ENCODE measurements at regions not wholly inside any gene's neighbourhood (a gene's known extent, or its start where the extent isn't known, plus 50 kb on each side); places are given as distances from the start of the nearest gene placed in this dataset.

DNA sequence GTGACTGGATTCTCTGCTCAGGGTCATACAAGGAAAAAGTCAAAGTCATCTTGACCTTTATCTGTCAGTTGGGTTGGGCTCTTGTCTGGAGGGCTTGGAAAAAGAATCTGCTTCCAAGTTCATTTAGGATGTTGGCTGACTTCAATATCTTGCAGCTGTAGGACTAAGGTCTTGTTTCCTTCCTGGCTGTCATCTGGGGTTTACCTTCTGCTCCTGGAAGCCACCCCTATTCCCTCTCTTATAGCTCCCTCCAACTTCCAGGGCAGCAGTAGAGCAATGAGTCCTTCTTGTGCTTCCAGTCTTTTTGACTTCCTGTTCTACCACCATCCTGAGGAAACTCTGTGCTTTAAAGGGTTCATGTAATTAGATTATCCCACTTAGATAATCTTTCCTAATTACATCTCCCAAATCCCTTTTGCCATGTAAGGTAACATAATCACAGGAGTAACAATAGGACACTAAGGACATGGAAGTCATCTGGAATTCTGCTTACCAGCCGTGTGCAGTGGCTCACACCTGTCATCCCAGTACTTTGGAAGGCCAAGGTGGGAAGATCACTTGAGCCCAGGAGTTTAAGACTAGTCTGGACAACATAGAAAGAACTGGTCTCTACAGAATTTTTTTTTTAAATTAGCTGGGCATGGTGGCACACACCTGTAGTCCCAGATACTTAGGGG, 170.7 kb upstream of the KITLG start:
- H3K27ac Mint-ChIP-seq: no peak overlapping the region
- intact Hi-C loops (cut with micrococcal nuclease): no loop called here

DNA sequence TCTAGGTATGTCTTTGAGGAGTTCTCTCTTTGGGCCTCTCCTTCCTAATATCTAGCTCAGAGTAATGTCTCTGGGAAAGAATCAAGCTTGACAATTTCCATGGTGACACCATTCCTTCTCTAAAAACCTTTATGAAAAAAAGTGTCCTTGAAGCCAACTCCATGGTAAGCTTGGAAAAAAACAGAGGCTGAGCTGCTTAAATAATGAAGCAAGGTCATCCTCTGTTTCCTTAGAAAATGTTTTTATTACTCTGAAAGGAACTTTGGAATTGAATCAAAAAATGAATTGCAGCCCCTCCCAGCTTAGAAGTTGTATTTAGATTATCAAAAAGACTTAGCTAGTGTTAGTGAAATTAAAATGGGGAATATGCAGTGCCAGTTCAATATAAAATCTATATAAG, 166.1 kb upstream of the KITLG start:
- H3K36me3 Mint-ChIP-seq: no peaks in the 10 kb centered on the region

More for the DNA sequence above, 170.7 kb upstream of the KITLG start:
- Mint-ChIP-seq H3K4me3 (no peak overlapping the region), H3K36me3 (no peaks in the 10 kb centered on the region), H3K9me3 (peaks cover 0 to 3% (median 0%) of the 10 kb centered on the region in 7 donors), H3K4me1 (no peaks in the 10 kb centered on the region), H3K27me3 (ENCODE audit: low read depth in 3 of 3) (peaks cover 1 to 2% (median 2%) of the 10 kb centered on the region in 3 donors)
- Histone ChIP-seq H3K27me3 (ENCODE audit: control insufficient read depth in 2 of 2, insufficient read depth in 2 of 2, low read length in 2 of 2) (no peaks in the 10 kb centered on the region), H3K27ac (ENCODE audit: low read depth in 1 of 2, low read length in 2 of 2) (no peak overlapping the region), H3K4me2 (replicated peaks; ENCODE audit: extremely low read depth, low read length, poor library complexity, severe bottlenecking) (no peak overlapping the region), H2AFZ (ENCODE audit: insufficient read depth, low read depth, low read length, poor library complexity, severe bottlenecking) (no peak overlapping the region), H3K9ac (ENCODE audit: insufficient read depth, low read length, poor library complexity, severe bottlenecking) (no peak overlapping the region), H3K79me2 (ENCODE audit: insufficient read depth, low read length) (no peaks in the 10 kb centered on the region), H3K4me3 (replicated peaks in 1 of 3; ENCODE audit: low read depth in 2 of 3, low read length in 3 of 3) (no peak overlapping the region), H3K9me3 (replicated peaks in 1 of 2; ENCODE audit: control insufficient read depth in 1 of 2, insufficient read depth in 1 of 2, low read length in 2 of 2) (no peaks in the 10 kb centered on the region), H3K36me3 (replicated peaks in 1 of 2; ENCODE audit: control insufficient read depth in 1 of 2, insufficient read depth in 2 of 2, low read length in 2 of 2) (no peaks in the 10 kb centered on the region), H4K20me1 (ENCODE audit: insufficient read depth, low read length) (no peaks in the 10 kb centered on the region), H3K4me1 (ENCODE audit: control insufficient read depth in 1 of 2, insufficient read depth in 2 of 2, low read length in 2 of 2) (no peaks in the 10 kb centered on the region)
- 100% methylated on average over 1 of the region's 1 CpG for WGBS (ENCODE audit: insufficient coverage)
- no peak for DNase-seq
- TF ChIP-seq, protein P1, sequence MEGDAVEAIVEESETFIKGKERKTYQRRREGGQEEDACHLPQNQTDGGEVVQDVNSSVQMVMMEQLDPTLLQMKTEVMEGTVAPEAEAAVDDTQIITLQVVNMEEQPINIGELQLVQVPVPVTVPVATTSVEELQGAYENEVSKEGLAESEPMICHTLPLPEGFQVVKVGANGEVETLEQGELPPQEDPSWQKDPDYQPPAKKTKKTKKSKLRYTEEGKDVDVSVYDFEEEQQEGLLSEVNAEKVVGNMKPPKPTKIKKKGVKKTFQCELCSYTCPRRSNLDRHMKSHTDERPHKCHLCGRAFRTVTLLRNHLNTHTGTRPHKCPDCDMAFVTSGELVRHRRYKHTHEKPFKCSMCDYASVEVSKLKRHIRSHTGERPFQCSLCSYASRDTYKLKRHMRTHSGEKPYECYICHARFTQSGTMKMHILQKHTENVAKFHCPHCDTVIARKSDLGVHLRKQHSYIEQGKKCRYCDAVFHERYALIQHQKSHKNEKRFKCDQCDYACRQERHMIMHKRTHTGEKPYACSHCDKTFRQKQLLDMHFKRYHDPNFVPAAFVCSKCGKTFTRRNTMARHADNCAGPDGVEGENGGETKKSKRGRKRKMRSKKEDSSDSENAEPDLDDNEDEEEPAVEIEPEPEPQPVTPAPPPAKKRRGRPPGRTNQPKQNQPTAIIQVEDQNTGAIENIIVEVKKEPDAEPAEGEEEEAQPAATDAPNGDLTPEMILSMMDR (IDR thresholded peaks at IDR 0.05): no peak

More for the DNA sequence above, 166.1 kb upstream of the KITLG start:
- no peaks in the 10 kb centered on the region for H3K4me1 Mint-ChIP-seq
- H3K27me3 Mint-ChIP-seq (ENCODE audit: low read depth in 3 of 3): peaks cover 0 to 5% (median 2%) of the 10 kb centered on the region in 3 donors
- DNase-seq: no peak
- Histone ChIP-seq H3K36me3 (replicated peaks in 1 of 2; ENCODE audit: control insufficient read depth in 1 of 2, insufficient read depth in 2 of 2, low read length in 2 of 2) (no peaks in the 10 kb centered on the region), H3K27me3 (ENCODE audit: control insufficient read depth in 2 of 2, insufficient read depth in 2 of 2, low read length in 2 of 2) (no peaks in the 10 kb centered on the region), H3K4me3 (replicated peaks in 1 of 3; ENCODE audit: low read depth in 2 of 3, low read length in 3 of 3) (no peak overlapping the region), H3K4me1 (ENCODE audit: control insufficient read depth in 1 of 2, insufficient read depth in 2 of 2, low read length in 2 of 2) (no peaks in the 10 kb centered on the region), H3K4me2 (replicated peaks; ENCODE audit: extremely low read depth, low read length, poor library complexity, severe bottlenecking) (no peak overlapping the region), H3K27ac (ENCODE audit: low read depth in 1 of 2, low read length in 2 of 2) (no peak overlapping the region), H2AFZ (ENCODE audit: insufficient read depth, low read depth, low read length, poor library complexity, severe bottlenecking) (no peak overlapping the region), H3K9ac (ENCODE audit: insufficient read depth, low read length, poor library complexity, severe bottlenecking) (no peak overlapping the region), H3K9me3 (replicated peaks in 1 of 2; ENCODE audit: control insufficient read depth in 1 of 2, insufficient read depth in 1 of 2, low read length in 2 of 2) (no peaks in the 10 kb centered on the region), H4K20me1 (ENCODE audit: insufficient read depth, low read length) (no peaks in the 10 kb centered on the region), H3K79me2 (ENCODE audit: insufficient read depth, low read length) (no peaks in the 10 kb centered on the region)
- H3K27ac Mint-ChIP-seq: no peak overlapping the region
- no peak overlapping the region for H3K4me3 Mint-ChIP-seq
- intact Hi-C loops (cut with micrococcal nuclease): no loop called here
- TF ChIP-seq, protein P1 (IDR thresholded peaks at IDR 0.05): no peak
- peaks cover 0 to 5% (median 2%) of the 10 kb centered on the region in 7 donors for H3K9me3 Mint-ChIP-seq

Data from CD14-positive monocyte (primary cell).